GM19372 (cell line): ENCODE measurements at regions not wholly inside any gene's neighbourhood (a gene's known extent, or its start where the extent isn't known, plus 50 kb on each side); places are given as distances from the start of the nearest gene placed in this dataset.

Source experiments
- ATAC-seq: cut with Tn5 transposase; IDR thresholded peaks from one replicate; pipeline ENCODE4 v1.9.1; 2021; ENCODE audit warnings: mild to moderate bottlenecking, low read depth, moderate library complexity; ENCODE audit not compliant: unreplicated experiment

- ATAC-seq: no peak
Observed at GRCh38 chr10:113354711-113355110, 198.1 kb upstream of the HABP2 start.

GRCh38 chr10:113356794-113357680, 195.8 kb upstream of the HABP2 start:
- no peak for ATAC-seq

- no peak for ATAC-seq
Observed at GRCh38 chr10:113357681-113358300, 195.1 kb upstream of the HABP2 start.

GRCh38 chr10:113359655-113360054, 193.2 kb upstream of the HABP2 start:
- no peak for ATAC-seq

GRCh38 chr10:113360870-113361269, 192.0 kb upstream of the HABP2 start:
- no peak for ATAC-seq

- ATAC-seq: no peak
Observed at GRCh38 chr10:113362645-113363091, 190.2 kb upstream of the HABP2 start.

- ATAC-seq: no peak
Observed at GRCh38 chr10:113364227-113364626, 188.6 kb upstream of the HABP2 start.

- no peak for ATAC-seq
Observed at GRCh38 chr10:113368666-113369364, 184.0 kb upstream of the HABP2 start.

- no peak for ATAC-seq
Observed at GRCh38 chr10:113369365-113369694, 183.5 kb upstream of the HABP2 start.

- ATAC-seq: no peak
Observed at GRCh38 chr10:113376428-113376827, 176.4 kb upstream of the HABP2 start.

- ATAC-seq: no peak
Observed at GRCh38 chr10:113379091-113379490, 173.8 kb upstream of the HABP2 start.

- no peak for ATAC-seq
Observed at GRCh38 chr10:113381416-113381815, 171.4 kb upstream of the HABP2 start.

- peak; percentile 55 for ATAC-seq
Observed at GRCh38 chr10:113381981-113382509, 170.8 kb upstream of the HABP2 start.

GRCh38 chr10:113382691-113383090, 170.2 kb upstream of the HABP2 start:
- ATAC-seq: no peak

- no peak for ATAC-seq
Observed at GRCh38 chr10:113384181-113384580, 168.7 kb upstream of the HABP2 start.

- ATAC-seq: peak; percentile 85
Observed at GRCh38 chr10:113385021-113385999, 167.5 kb upstream of the HABP2 start.

- ATAC-seq: no peak
Observed at GRCh38 chr10:113386005-113386404, 166.8 kb upstream of the HABP2 start.

- ATAC-seq: no peak
Observed at GRCh38 chr10:113389969-113390368, 162.9 kb upstream of the HABP2 start.

- no peak for ATAC-seq
Observed at GRCh38 chr10:113390896-113391295, 162.0 kb upstream of the HABP2 start.

- ATAC-seq: no peak
Observed at GRCh38 chr10:113397047-113397446, 155.8 kb upstream of the HABP2 start.
